CD4-positive, alpha-beta T cell (primary cell): ENCODE measurements at regions not wholly inside any gene's neighbourhood (a gene's known extent, or its start where the extent isn't known, plus 50 kb on each side); places are given as distances from the start of the nearest gene placed in this dataset.

Experiments used
- ATAC-seq: fragments of 200-7000 bp; cut with Tn5 transposase; one replicate; pipeline ENCODE4 v1.10.0; 2022; ENCODE audit warnings: mild to moderate bottlenecking; ENCODE audit not compliant: poor library complexity
- CTCF ChIA-PET: fragments of 350-600 bp; sonication (Branson Sonifier 250); formaldehyde crosslinking; loops from one replicate; lab custom pipeline; 2021; ENCODE audit warnings: antibody characterized with exemption, inconsistent platforms; lab: Charles Lee
- POLR2A ChIA-PET: fragments of 350-600 bp; sonication (Branson Sonifier 250); formaldehyde crosslinking; loops from one replicate; lab custom pipeline; 2021; ENCODE audit warnings: antibody characterized with exemption, inconsistent platforms; lab: Charles Lee
- DNase-seq, 14 experiments: peaks; one replicate each; pipeline ENCODE4 v3.0.0-alpha.2; 2013 to 2020; ENCODE audit warnings: mixed read lengths in 2 of 14
- H3K27ac ChIP-seq, 2 donors: one replicate each; pipeline versions ENCODE4 v1.5.1 to v1.7.0; 2013; ENCODE audit warnings: low read length in 2 of 2, low read depth in 1 of 2, mild to moderate bottlenecking in 1 of 2
- H3K27me3 ChIP-seq, 2 experiments: 1 replicate in 1 of 2; 2 replicates in 1 of 2; pipeline versions ENCODE4 v1.6.1 to v1.7.0; 2013; ENCODE audit warnings: low read length in 2 of 2, control low read depth in 1 of 2, mild to moderate bottlenecking in 1 of 2, moderate library complexity in 1 of 2; ENCODE audit not compliant: insufficient read depth in 2 of 2, control insufficient read depth in 1 of 2
- H3K36me3 ChIP-seq: one replicate; pipeline ENCODE4 v1.6.1; 2013; ENCODE audit warnings: low read length, control low read depth; ENCODE audit not compliant: insufficient read depth
- H3K4me1 ChIP-seq: one replicate; pipeline ENCODE4 v1.6.1; 2013; ENCODE audit warnings: low read length, control low read depth; ENCODE audit not compliant: insufficient read depth
- H3K4me3 ChIP-seq: one replicate; pipeline ENCODE4 v1.5.1; 2013; ENCODE audit warnings: mild to moderate bottlenecking, low read length, moderate library complexity
- H3K9me3 ChIP-seq, 2 experiments: 1 replicate in 1 of 2; 2 replicates in 1 of 2; pipeline versions ENCODE4 v1.6.1 to v1.7.0; 2013; ENCODE audit warnings: low read length in 2 of 2, mild to moderate bottlenecking in 2 of 2, control low read depth in 1 of 2, moderate library complexity in 1 of 2; ENCODE audit not compliant: control insufficient read depth in 1 of 2, insufficient read depth in 1 of 2
- H3K27ac Mint-ChIP-seq: one replicate; pipeline ENCODE4 v1.8.0; 2020; ENCODE audit warnings: mixed read lengths
- H3K27me3 Mint-ChIP-seq: one replicate; pipeline ENCODE4 v1.8.0; 2021; ENCODE audit warnings: mixed read lengths
- H3K36me3 Mint-ChIP-seq: one replicate; pipeline ENCODE4 v1.8.0; 2021; ENCODE audit warnings: low read depth, mixed read lengths
- H3K4me1 Mint-ChIP-seq: one replicate; pipeline ENCODE4 v1.8.0; 2021; ENCODE audit warnings: low read depth, mixed read lengths
- H3K4me3 Mint-ChIP-seq: one replicate; pipeline ENCODE4 v1.8.0; 2020; ENCODE audit warnings: mild to moderate bottlenecking, mixed read lengths
- H3K9me3 Mint-ChIP-seq: one replicate; pipeline ENCODE4 v1.8.0; 2020; ENCODE audit warnings: mixed read lengths
- CTCF ChIP-seq: fragments of 200-600 bp; IDR thresholded peaks from one replicate; pipeline ENCODE4 v1.8.0; 2022; ENCODE audit warnings: antibody characterized with exemption, mild to moderate bottlenecking
- intact Hi-C, 2 experiments: fragments of 100-400 bp; cut with DNase I in 1 of 2; cut with micrococcal nuclease in 1 of 2; formaldehyde crosslinking; loops; one replicate each; pipeline versions ENCODE4 v1.15.1 to v1.9.0; 2023 to 2025; cut with DNase I, micrococcal nuclease

GRCh38 chr18:78457011-78457410 lies 522.6 kb upstream of the SALL3 start:
- Histone ChIP-seq H3K4me3 (no peak overlapping the region), H3K4me1 (no peaks in the 10 kb centered on the region), H3K27ac (no peak overlapping the region), H3K36me3 (no peaks in the 10 kb centered on the region), H3K9me3 (peaks cover 0 to 13% of the 10 kb centered on the region in 2 experiments), H3K27me3 (no peaks in the 10 kb centered on the region)
- TF ChIP-seq CTCF = no peak
- DNase-seq (no peak), ATAC-seq (no peak)
- Mint-ChIP-seq H3K9me3 (no peaks in the 10 kb centered on the region), H3K36me3 (no peaks in the 10 kb centered on the region), H3K4me1 (no peaks in the 10 kb centered on the region), H3K4me3 (no peak overlapping the region), H3K27me3 (no peaks in the 10 kb centered on the region), H3K27ac (no peak overlapping the region)
- POLR2A ChIA-PET = no interaction called here
- intact Hi-C loops = no loop called here
- CTCF ChIA-PET = no interaction called here

- no peak for ATAC-seq
- Histone ChIP-seq H3K36me3 (no peaks in the 10 kb centered on the region), H3K27me3 (no peaks in the 10 kb centered on the region), H3K27ac (no peak overlapping the region), H3K9me3 (peaks cover 0 to 13% of the 10 kb centered on the region in 2 experiments), H3K4me1 (no peaks in the 10 kb centered on the region), H3K4me3 (no peak overlapping the region)
- no peak for TF ChIP-seq CTCF
- Mint-ChIP-seq H3K4me1 (no peaks in the 10 kb centered on the region), H3K4me3 (no peak overlapping the region), H3K9me3 (no peaks in the 10 kb centered on the region), H3K27ac (no peak overlapping the region), H3K27me3 (no peaks in the 10 kb centered on the region), H3K36me3 (no peaks in the 10 kb centered on the region)
- POLR2A ChIA-PET = no interaction called here
- DNase-seq = no peak
- CTCF ChIA-PET = no interaction called here
- intact Hi-C loops = no loop called here
These were observed 521.9 kb upstream of the SALL3 start for GRCh38 chr18:78457731-78458130.

GRCh38 chr18:78458356-78458755 lies 521.3 kb upstream of the SALL3 start:
- CTCF ChIA-PET = no interaction called here

More at GRCh38 chr18:78458356-78458755, 521.3 kb upstream of the SALL3 start:
- intact Hi-C loops = no loop called here
- Histone ChIP-seq H3K36me3 (no peaks in the 10 kb centered on the region), H3K4me1 (no peaks in the 10 kb centered on the region), H3K4me3 (no peak overlapping the region), H3K27me3 (no peaks in the 10 kb centered on the region), H3K27ac (no peak overlapping the region), H3K9me3 (peaks cover 0 to 13% of the 10 kb centered on the region in 2 experiments)
- Mint-ChIP-seq H3K9me3 (no peaks in the 10 kb centered on the region), H3K4me1 (no peaks in the 10 kb centered on the region), H3K27ac (no peak overlapping the region), H3K27me3 (no peaks in the 10 kb centered on the region), H3K4me3 (no peak overlapping the region), H3K36me3 (no peaks in the 10 kb centered on the region)
- ATAC-seq (no peak), DNase-seq (no peak)
- no peak for TF ChIP-seq CTCF
- POLR2A ChIA-PET = no interaction called here
